Right kidney (tissue), 1 donor: ENCODE measurements at regions not wholly inside any gene's neighbourhood (a gene's known extent, or its start where the extent isn't known, plus 50 kb on each side); places are given as distances from the start of the nearest gene placed in this dataset.
"Not testable (repeated sequence)": the region's sequence is repeated elsewhere in the genome, so short reads cannot be mapped to it uniquely, and the experiment has no call there.

Source experiments
- DNase-seq: peaks from one replicate; pipeline ENCODE4 v3.0.0-alpha.2; 2016

DNA sequence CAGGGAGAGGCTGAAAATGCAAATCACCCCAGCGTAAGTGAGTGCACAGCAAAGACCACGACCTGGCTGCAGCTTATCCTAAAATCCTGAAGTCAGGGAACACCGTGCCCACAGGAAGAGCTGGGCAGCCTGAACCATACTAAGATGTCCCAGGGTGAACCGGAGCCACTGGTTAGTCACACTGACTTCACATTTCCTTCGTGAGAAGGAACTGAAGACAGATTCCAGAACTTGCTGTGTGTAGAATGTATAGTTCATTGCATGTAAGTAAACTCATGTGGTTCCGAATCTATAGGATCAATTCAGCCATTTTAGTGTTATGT is 84.6 kb upstream of the NDUFV2 start:
- no peak for DNase-seq

DNA sequence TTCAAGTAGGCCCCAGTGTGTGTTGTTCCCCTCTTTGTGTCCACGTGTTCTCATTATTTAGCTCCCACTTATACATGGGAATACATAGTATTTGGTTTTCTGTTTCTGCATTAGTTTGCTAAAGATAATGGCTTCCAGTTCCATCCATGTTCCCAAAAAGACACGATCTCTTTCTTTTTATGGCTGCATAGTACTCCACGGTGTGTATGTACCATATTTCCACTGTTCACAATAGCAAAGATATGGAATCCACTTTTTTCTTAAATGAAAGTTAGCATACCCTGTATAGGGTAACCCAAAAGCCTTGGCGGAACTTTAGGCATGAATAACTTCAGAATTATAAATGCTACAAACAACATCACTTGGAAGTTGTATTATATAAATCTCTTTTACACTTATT is 83.4 kb upstream of the NDUFV2 start:
- no peak for DNase-seq

- no peak for DNase-seq
These were observed 82.3 kb upstream of the NDUFV2 start for GRCh38 chr18:9020221-9020620.

- DNase-seq = no peak
These were observed 81.0 kb upstream of the NDUFV2 start for GRCh38 chr18:9021458-9021857.

GRCh38 chr18:9022397-9023155 is 79.9 kb upstream of the NDUFV2 start:
- DNase-seq = no peak

DNA sequence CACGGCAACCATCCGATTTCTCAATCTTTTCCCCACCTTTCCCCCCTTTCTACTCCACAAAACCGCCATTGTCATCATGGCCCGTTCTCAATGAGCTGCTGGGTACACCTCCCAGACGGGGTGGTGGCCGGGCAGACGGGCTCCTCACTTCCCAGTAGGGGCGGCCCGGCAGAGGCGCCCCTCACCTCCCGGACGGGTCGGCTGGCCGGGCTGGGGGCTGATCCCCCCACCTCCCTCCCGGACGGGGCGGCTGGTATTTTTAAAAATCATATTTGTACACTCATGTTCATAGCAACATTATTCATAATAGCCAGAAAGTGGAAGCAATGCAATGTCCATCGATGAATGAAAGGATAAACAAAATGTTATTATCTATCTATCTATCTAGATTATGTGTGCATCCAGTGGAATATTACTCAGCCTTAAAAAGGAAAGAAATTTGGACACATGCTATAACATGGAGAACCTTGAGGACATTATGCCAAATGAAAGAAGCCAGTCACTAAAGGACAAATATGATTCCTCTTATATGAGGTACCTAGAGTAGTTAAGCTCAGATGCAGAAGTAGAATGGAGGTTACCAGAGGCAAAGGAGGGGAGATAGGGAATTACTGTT is 78.4 kb upstream of the NDUFV2 start:
- not testable (repeated sequence) for DNase-seq

DNA sequence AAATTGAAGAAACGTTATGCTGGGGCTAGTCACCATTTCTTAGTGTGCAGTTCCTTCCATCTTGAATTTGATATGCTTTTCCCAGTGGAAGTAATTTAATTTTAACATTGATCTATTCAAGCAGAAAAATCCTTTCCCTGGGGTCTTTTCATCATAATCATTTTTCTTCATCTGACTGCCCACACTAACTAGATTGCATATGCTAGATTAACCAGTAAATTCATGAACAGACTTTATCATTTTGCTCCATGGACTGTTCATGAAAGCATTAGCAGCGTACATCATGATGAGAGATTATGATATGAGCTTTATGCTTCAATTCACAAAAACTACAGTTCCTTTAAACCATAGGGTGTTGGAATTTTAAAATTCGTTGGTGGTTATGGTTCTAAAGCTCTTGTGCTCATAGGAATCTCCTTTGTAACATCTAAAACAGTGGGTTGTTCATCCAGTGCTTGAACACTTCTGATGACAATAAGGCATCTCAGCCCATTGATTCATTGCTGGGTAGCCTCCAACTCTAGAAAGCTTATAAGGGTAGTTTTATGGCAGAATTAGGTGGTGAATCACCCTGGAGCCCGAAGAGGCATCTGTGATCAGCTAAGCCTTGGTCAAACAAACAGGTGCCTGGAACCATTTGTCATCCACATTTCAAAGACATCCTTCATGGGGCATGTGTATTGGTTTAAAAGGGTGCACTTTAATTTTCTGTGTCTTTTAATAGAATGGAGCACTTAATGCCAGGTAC is 77.2 kb upstream of the NDUFV2 start:
- DNase-seq = no peak

GRCh38 chr18:9029131-9029530 is 73.4 kb upstream of the NDUFV2 start:
- DNase-seq = no peak

DNA sequence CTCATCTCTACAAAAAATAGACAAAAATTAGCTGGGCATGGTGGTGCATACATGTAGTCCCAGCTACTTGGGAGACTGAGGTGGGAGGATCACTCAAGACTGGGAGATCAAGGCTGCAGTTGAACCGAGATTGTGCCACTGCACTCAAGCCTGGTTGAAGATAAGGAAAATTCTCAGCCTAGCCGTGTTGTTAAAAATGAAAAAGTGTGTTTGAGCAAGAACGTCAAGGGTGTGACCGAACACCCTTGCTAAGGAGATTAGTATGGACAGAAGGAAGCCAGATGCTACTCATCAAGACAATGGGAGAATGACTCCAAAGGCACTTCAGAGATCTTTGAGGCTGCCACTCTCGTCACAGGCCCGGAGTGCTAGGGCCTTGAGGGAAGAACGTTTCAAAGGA is 70.0 kb upstream of the NDUFV2 start:
- no peak for DNase-seq

- no peak for DNase-seq
These were observed 64.1 kb upstream of the NDUFV2 start for GRCh38 chr18:9038277-9038871.

- no peak for DNase-seq
These were observed 62.9 kb upstream of the NDUFV2 start for GRCh38 chr18:9039441-9040071.

- DNase-seq = no peak
These were observed 59.6 kb upstream of the NDUFV2 start for GRCh38 chr18:9042766-9043481.

- DNase-seq = no peak
These were observed 58.9 kb upstream of the NDUFV2 start for GRCh38 chr18:9043581-9043980.

DNA sequence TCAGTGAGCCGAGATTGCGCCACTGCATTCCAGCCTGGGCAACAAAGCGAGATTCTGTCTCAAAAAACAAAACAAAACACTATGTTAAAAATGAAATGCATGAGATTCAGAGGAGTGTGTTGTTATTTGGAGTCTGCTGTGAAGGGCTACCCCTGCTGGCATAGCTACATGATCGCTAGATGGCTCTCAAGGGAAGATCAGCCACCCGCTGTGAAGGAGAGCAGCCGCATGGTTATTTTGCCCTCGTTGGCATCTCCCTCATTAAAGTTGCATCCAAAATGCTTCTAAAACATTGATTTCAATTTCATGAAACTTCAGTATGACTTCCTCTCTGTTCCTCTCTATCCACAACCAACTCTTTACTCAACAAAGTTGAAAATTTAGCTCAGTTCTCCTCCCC is 54.8 kb upstream of the NDUFV2 start:
- no peak for DNase-seq

- DNase-seq = no peak
These were observed 54.3 kb upstream of the NDUFV2 start for GRCh38 chr18:9048236-9048635.

DNA sequence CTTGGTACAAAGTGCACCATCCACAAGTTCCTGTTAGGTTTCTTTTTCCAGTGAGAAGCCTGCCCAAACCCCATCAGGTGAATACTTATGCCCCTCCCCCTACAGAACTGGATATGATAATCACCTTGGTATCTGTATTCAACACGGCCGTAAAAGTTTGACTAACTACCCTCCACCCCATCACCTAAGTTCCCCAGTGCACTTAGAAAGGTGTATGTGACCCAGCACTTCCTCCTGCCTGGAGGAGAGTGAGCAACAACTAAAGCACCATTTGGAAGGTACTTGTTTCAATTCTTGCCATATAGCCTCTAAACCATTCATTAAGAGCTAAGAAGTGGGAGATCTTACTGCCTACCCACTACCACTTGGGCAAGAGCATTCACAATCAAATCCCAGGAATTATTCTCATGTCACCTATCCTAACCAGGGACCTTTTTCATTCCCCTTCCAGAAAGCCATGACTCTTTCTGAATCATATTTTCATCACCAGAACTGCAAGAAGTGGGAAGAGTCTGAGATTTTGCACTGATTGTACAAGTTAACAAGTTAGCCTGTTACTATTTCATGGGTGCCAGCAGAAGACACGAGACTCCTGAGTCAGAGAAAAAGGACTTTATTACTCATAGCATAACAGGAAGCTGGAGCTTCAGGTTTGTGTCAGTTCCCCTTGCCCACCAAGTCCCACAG is 53.5 kb upstream of the NDUFV2 start:
- DNase-seq = no peak

GRCh38 chr18:9049495-9049809 is 53.0 kb upstream of the NDUFV2 start:
- no peak for DNase-seq

- DNase-seq = not testable (repeated sequence)
These were observed 51.7 kb upstream of the NDUFV2 start for GRCh38 chr18:9050628-9051284.
